Thoracic aorta (tissue), 2 donors: ENCODE measurements at regions not wholly inside any gene's neighbourhood (a gene's known extent, or its start where the extent isn't known, plus 50 kb on each side); places are given as distances from the start of the nearest gene placed in this dataset.

ENCODE experiments used
- ATAC-seq: fragments of 150-250 bp; one replicate; pipeline ENCODE4 v1.8.0; 2017; ENCODE audit warnings: low read depth; ENCODE audit not compliant: insufficient number of reproducible peaks, low FRiP score
- DNase-seq: peaks from one replicate; pipeline ENCODE4 v3.0.0-alpha.2; 2020; ENCODE audit warnings: low spot score
- H3K27ac ChIP-seq, 2 donors: fragments of 200-600 bp; sonication (generic); 1 replicate in 1 of 2; 2 replicates in 1 of 2; pipeline ENCODE4 v1.5.1; 2016; ENCODE audit warnings: mild to moderate bottlenecking in 2 of 2, moderate library complexity in 2 of 2
- H3K27me3 ChIP-seq: fragments of 200-600 bp; sonication (generic); replicated peaks from 2 replicates; pipeline ENCODE4 v1.6.0; 2016; ENCODE audit warnings: mild to moderate bottlenecking; ENCODE audit not compliant: insufficient read depth
- H3K36me3 ChIP-seq: fragments of 200-600 bp; sonication (generic); one replicate; pipeline ENCODE4 v1.5.1; 2016
- H3K4me1 ChIP-seq, 2 donors: fragments of 200-600 bp; sonication (generic); 1 replicate in 1 of 2; 2 replicates in 1 of 2; pipeline versions ENCODE4 v1.5.1 to v1.6.0; 2016; ENCODE audit warnings: low read depth in 2 of 2, mild to moderate bottlenecking in 1 of 2; ENCODE audit not compliant: control insufficient read depth in 1 of 2
- H3K4me3 ChIP-seq: fragments of 200-600 bp; sonication (generic); 2 replicates; pipeline ENCODE4 v1.5.1; 2016; ENCODE audit warnings: mild to moderate bottlenecking
- H3K9me3 ChIP-seq: fragments of 200-600 bp; sonication (generic); 2 replicates; pipeline ENCODE4 v1.5.1; 2016
- TF ChIP-seq, protein P1 (sequence below): fragments of 200-600 bp; sonication (generic); IDR thresholded peaks from one replicate; pipeline ENCODE4 v1.5.1; 2019; ENCODE audit warnings: antibody characterized with exemption

DNA sequence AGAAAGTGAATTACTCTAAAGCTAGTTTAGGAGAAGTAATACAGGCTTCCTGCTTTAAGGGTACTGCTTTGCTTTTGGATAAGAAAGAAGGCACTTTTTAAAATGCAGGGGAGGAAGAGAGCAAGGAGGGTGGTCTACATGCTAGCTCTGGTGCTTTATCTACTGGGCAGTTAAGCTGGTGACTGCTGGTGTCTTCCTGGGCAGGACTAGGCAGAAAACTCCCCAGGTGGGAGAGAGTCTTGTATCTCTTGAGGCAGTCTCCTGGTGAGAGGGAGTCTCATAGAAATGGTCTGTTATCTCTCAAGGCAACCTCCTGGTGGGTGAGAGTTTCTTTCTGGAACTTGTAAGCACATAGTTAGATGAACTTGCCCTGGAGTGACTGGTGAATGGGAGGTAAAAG, 953.9 kb upstream of the GOT2 start:
- ATAC-seq (no peak), DNase-seq (no peak)
- Histone ChIP-seq H3K9me3 (no peaks in the 10 kb centered on the region), H3K4me3 (no peak overlapping the region), H3K27me3 (no peaks in the 10 kb centered on the region), H3K27ac (no peak overlapping the region), H3K4me1 (no peaks in the 10 kb centered on the region), H3K36me3 (no peaks in the 10 kb centered on the region)
- TF ChIP-seq, protein P1, sequence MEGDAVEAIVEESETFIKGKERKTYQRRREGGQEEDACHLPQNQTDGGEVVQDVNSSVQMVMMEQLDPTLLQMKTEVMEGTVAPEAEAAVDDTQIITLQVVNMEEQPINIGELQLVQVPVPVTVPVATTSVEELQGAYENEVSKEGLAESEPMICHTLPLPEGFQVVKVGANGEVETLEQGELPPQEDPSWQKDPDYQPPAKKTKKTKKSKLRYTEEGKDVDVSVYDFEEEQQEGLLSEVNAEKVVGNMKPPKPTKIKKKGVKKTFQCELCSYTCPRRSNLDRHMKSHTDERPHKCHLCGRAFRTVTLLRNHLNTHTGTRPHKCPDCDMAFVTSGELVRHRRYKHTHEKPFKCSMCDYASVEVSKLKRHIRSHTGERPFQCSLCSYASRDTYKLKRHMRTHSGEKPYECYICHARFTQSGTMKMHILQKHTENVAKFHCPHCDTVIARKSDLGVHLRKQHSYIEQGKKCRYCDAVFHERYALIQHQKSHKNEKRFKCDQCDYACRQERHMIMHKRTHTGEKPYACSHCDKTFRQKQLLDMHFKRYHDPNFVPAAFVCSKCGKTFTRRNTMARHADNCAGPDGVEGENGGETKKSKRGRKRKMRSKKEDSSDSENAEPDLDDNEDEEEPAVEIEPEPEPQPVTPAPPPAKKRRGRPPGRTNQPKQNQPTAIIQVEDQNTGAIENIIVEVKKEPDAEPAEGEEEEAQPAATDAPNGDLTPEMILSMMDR: no peak

DNA sequence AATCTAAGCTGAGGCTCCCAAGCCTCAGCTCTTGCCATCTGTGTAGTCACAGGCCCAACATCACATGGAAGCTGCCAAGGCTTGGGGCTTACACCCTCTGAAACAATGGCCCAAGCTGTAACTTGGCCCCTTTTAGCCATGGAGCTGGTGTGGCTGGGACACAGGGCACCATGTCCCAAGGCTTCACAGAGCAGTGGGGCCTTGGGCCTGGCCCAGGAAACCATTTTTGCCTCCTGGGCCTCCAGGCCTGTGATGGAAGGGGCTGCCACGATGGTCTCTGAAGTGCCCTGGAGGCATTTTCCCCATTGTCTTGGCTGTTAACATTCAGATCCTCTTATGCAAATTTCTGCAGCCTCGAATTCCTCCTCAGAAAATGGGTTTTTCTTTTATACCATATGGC, 952.3 kb upstream of the GOT2 start:
- H3K4me1 ChIP-seq: no peaks in the 10 kb centered on the region
- TF ChIP-seq, protein P1: no peak
- H3K9me3 ChIP-seq: no peaks in the 10 kb centered on the region
- no peak overlapping the region for H3K4me3 ChIP-seq
- no peaks in the 10 kb centered on the region for H3K27me3 ChIP-seq
- no peak overlapping the region for H3K27ac ChIP-seq
- H3K36me3 ChIP-seq: no peaks in the 10 kb centered on the region
- DNase-seq (no peak), ATAC-seq (no peak)

DNA sequence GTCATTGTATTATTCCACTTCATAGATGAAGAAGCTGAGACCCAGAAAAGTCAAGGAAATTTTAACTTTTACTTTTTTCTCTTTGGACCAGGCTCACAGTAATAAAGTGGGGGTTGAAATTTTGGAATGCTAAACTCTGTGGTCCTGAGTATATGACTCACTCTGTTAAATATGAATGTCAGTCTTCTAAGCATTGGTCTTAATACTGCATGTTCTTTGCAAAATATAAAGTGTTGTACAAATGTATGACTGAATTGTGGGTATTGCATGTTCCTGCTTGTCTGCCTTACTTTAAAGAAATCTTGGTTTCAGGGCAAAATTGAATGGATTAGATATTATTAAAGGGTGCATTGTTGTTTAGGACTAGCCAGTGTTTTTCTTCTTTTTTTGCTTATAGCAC, 950.8 kb upstream of the GOT2 start:
- no peak overlapping the region for H3K27ac ChIP-seq
- no peaks in the 10 kb centered on the region for H3K4me1 ChIP-seq
- DNase-seq (no peak), ATAC-seq (no peak)
- TF ChIP-seq, protein P1: no peak
- H3K4me3 ChIP-seq: no peak overlapping the region
- no peaks in the 10 kb centered on the region for H3K36me3 ChIP-seq
- no peaks in the 10 kb centered on the region for H3K27me3 ChIP-seq
- no peaks in the 10 kb centered on the region for H3K9me3 ChIP-seq

DNA sequence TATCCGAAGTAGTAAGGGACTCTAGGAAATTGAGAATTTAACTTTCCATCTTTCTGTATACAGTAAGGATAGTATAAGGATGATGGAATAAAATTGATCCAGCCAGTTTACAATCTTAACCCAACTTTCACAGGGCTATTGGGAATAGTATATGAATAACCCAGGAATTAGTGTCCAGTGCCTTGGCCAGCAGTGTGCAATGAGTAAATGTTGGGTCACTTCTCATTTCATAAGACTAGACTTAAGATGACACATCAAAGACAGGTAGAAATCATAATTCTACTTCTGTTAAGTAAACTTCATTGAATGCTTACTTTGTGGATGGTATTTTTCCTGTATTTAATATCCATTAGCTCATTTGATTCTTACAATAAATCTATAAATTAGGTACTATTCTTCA, 949.6 kb upstream of the GOT2 start:
- Histone ChIP-seq H3K36me3 (no peaks in the 10 kb centered on the region), H3K9me3 (no peaks in the 10 kb centered on the region)

DNA sequence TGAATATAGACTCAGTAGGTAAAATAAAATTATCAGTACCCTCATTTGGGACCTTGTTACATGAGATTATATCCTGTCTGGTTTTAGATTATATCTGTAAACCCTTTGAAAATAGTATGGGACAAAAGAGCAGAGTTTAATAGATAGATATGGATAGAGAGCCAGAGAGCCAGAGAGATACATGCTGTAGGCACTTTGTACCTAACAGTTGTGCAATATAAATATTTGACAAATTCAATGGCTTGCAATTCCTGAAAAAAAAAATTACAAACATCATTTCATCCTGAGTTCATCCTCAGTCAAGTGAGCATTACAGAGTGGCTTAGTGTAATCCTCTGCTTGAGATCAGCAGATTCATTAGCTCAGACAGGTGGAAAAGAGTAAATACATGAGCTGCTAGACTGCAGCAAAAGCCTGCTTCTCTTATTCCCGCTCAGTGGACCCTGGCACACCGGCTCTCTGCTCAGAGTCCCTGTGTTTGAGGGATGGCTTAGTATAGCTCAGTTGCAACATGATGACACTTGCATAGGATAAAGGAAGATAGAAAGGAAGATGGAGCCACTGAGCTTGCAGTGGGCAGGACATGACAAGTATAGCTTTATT, 931.6 kb upstream of the GOT2 start:
- H3K27me3 ChIP-seq: no peaks in the 10 kb centered on the region

More for the DNA sequence above, 949.6 kb upstream of the GOT2 start:
- Histone ChIP-seq H3K4me1 (no peaks in the 10 kb centered on the region), H3K27ac (no peak overlapping the region), H3K4me3 (no peak overlapping the region), H3K27me3 (no peaks in the 10 kb centered on the region)
- TF ChIP-seq, protein P1: no peak
- ATAC-seq (no peak), DNase-seq (no peak)

More for the DNA sequence above, 931.6 kb upstream of the GOT2 start:
- Histone ChIP-seq H3K27ac (no peak overlapping the region), H3K36me3 (no peaks in the 10 kb centered on the region), H3K4me1 (no peaks in the 10 kb centered on the region), H3K9me3 (no peaks in the 10 kb centered on the region), H3K4me3 (no peak overlapping the region)
- TF ChIP-seq, protein P1: no peak
- ATAC-seq: no peak
- DNase-seq: no peak
